HAP-1 (cell line): ENCODE measurements at regions not wholly inside any gene's neighbourhood (a gene's known extent, or its start where the extent isn't known, plus 50 kb on each side); places are given as distances from the start of the nearest gene placed in this dataset.
"Not testable (repeated sequence)": the region's sequence is repeated elsewhere in the genome, so short reads cannot be mapped to it uniquely, and the experiment has no call there.

ENCODE experiments used
- DNase-seq, 2 experiments: peaks; one replicate each; pipeline ENCODE4 v3.0.0-alpha.2; 2016 to 2020; ENCODE audit warnings: low spot score in 2 of 2
- H3K27me3 ChIP-seq: fragments of 250-450 bp; sonication (Bioruptor Pico); 2 replicates; pipeline ENCODE4 v1.5.1; 2020; ENCODE audit warnings: low read depth, mild to moderate bottlenecking, moderate library complexity
- H3K36me3 ChIP-seq: fragments of 250-450 bp; sonication (Bioruptor Pico); replicated peaks from 2 replicates; pipeline ENCODE4 v1.5.1; 2020; ENCODE audit warnings: mild to moderate bottlenecking
- H3K4me1 ChIP-seq: fragments of 250-450 bp; sonication (Bioruptor Pico); 2 replicates; pipeline ENCODE4 v1.5.1; 2020; ENCODE audit warnings: mild to moderate bottlenecking
- H3K4me3 ChIP-seq: fragments of 250-450 bp; sonication (Bioruptor Pico); 2 replicates; pipeline ENCODE4 v1.5.1; 2020; ENCODE audit warnings: mild to moderate bottlenecking, moderate library complexity
- H3K9me3 ChIP-seq: fragments of 250-450 bp; sonication (Bioruptor Pico); 2 replicates; pipeline ENCODE4 v1.5.1; 2020; ENCODE audit warnings: mild to moderate bottlenecking, moderate library complexity
- in situ Hi-C: fragments of 300-500 bp; cut with MboI; formaldehyde crosslinking; loops from 3 replicates; pipeline ENCODE4 v1.14.3; 2020; ENCODE audit warnings: low sequenced_read_pairs, inconsistent platforms, mixed read lengths

DNA sequence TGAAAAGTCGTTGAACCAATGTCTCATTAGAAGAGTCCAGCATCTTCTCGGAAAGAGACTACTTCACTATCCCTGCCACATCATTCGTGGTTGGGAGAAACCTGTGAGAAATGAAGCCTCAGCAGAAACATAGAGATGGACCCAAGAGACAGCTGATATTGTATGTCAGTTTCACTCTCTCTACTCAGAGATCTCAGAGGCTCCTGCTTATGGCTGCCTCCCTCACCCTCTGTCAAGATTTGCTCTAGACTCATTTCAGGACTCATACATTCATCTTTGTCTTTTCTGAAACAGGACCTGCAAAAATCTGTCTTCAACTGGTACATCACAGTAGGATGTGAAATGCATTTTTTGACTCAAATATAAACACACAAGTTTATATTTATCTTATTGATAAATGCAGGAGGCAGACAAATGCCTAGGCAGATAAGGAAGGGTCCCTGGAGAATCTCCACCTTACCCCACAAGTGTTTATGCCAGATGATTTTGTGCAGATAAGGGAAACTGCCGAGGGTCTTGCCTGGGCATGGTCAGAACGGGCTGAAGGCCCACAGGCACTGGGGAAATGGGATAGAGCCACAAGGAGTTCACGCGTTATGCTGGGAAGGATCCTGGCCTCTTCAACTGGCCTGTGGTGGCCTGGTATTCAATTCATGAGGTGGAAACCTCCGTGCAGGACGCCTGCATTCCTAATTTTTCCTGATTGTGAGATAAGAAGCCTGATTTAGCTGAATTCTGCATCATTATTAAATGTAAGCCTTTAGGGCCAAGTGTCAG lies 1834.0 kb upstream of the PCDH20 start:
- H3K4me1 ChIP-seq: no peaks in the 10 kb centered on the region
- no peak overlapping the region for H3K4me3 ChIP-seq
- no peaks in the 10 kb centered on the region for H3K27me3 ChIP-seq
- H3K36me3 ChIP-seq: no peaks in the 10 kb centered on the region
- in situ Hi-C loops: no loop called here
- no peaks in the 10 kb centered on the region for H3K9me3 ChIP-seq
- no peak for DNase-seq

DNA sequence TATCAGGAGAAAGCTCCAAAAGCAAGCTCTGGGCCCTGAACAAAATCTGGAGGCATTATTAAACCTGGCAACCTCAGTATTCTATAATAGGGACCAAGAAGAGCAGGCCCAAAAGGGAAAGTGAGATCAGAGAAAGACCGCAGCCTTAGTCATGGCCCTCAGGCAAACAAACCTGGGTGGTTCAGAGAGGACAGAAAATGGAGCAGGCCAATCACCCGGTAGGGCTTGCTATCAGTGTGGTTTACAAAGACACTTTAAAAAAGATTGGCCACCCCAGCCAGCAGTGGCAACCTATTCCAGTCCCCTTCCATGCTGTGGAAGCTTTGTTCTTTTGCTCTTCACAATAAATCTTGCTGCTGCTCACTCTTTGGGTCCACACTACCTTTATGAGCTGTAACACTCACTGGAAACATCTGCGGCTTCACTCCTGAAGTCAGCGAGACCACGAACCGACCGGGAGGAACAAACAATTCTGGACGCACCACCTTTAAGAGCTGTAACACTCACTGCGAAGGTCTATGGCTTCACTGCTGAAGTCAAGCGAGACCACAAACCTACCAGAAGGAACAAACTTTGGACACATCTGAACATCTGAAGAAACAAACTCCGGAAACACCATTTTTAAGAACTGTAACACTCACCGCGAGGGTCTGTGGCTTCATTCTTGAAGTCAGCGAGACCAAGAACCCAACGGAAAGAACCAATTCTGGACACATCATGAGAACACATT lies 1821.2 kb upstream of the PCDH20 start:
- H3K4me3 ChIP-seq, H3K27me3 ChIP-seq, H3K9me3 ChIP-seq, H3K36me3 ChIP-seq, DNase-seq, in situ Hi-C loops, H3K4me1 ChIP-seq: not testable (repeated sequence)

- H3K27me3 ChIP-seq, in situ Hi-C loops, H3K36me3 ChIP-seq, DNase-seq, H3K4me1 ChIP-seq, H3K9me3 ChIP-seq, H3K4me3 ChIP-seq: not testable (repeated sequence)
Measured at GRCh38 chr13:63218596-63218995, 1802.9 kb upstream of the PCDH20 start.

GRCh38 chr13:63209330-63210017 lies 1793.8 kb upstream of the PCDH20 start:
- H3K4me1 ChIP-seq: no peaks in the 10 kb centered on the region
- H3K27me3 ChIP-seq: no peaks in the 10 kb centered on the region
- no peak overlapping the region for H3K4me3 ChIP-seq
- in situ Hi-C loops: no loop called here
- H3K9me3 ChIP-seq: no peaks in the 10 kb centered on the region
- no peak for DNase-seq
- H3K36me3 ChIP-seq: no peaks in the 10 kb centered on the region

DNA sequence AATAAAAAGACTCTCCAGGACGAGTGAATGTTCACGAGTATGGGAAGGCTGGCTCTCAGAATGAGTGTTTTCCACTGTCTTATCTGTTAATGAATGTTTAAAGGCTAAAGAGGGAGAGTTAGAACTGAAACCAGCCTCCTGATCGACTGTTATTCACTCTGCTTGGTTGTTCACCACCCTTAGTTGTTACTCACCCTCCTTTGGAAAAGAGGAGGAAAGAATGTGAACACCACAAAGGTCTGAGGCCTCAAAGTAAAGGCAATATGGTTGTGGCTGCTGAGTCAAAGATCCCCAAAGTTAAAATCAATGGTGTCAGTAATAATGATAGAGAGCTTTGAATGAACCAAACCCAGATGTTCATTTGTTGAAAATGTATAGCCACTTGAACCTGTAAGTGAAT lies 1793.2 kb upstream of the PCDH20 start:
- Histone ChIP-seq H3K27me3 (no peaks in the 10 kb centered on the region), H3K36me3 (no peaks in the 10 kb centered on the region), H3K4me1 (no peaks in the 10 kb centered on the region), H3K9me3 (no peaks in the 10 kb centered on the region), H3K4me3 (no peak overlapping the region)
- DNase-seq: no peak
- in situ Hi-C loops: no loop called here

DNA sequence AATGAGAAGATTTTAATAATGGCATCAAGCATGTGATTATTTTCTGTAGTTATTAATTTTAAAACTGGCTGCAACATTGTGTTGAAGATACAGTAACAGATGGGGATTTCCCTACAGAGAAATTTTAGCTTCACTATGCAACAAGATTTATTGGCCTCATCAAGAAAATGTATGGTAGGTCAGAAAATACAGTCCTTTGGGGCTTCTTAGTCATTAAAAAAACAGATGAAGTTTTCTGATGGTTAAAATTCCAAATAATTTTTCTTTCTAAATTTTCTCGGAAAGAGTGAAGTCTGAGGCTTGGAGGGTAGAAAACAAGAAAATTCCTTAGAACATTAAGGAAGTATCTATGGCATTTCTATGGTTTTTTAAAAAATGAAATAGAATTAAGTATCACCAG lies 1790.8 kb upstream of the PCDH20 start:
- no peak for DNase-seq
- H3K36me3 ChIP-seq: no peaks in the 10 kb centered on the region
- H3K4me3 ChIP-seq: no peak overlapping the region
- in situ Hi-C loops: no loop called here
- no peaks in the 10 kb centered on the region for H3K27me3 ChIP-seq
- no peaks in the 10 kb centered on the region for H3K9me3 ChIP-seq
- no peaks in the 10 kb centered on the region for H3K4me1 ChIP-seq

DNA sequence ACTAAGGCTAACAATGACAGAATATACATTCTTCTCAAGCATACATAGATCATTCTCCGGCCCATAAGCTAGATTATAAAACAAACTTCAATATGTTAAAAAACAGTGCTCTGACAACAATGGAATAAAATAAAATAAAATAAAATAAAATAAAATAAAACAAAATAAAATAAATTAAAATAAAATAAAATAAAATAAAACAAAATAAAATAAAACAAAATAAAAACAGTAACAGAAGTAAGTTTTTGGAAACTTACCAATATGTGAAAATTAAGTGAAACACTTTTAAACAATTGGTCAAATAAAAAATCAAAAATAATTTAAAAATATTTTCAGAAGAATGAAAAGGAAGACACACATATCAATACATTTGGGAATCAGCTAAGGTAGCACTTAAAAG lies 1785.8 kb upstream of the PCDH20 start:
- Histone ChIP-seq H3K4me3 (no peak overlapping the region), H3K27me3 (no peaks in the 10 kb centered on the region), H3K9me3 (no peaks in the 10 kb centered on the region), H3K36me3 (no peaks in the 10 kb centered on the region), H3K4me1 (no peaks in the 10 kb centered on the region)
- DNase-seq: no peak
- in situ Hi-C loops: no loop called here

DNA sequence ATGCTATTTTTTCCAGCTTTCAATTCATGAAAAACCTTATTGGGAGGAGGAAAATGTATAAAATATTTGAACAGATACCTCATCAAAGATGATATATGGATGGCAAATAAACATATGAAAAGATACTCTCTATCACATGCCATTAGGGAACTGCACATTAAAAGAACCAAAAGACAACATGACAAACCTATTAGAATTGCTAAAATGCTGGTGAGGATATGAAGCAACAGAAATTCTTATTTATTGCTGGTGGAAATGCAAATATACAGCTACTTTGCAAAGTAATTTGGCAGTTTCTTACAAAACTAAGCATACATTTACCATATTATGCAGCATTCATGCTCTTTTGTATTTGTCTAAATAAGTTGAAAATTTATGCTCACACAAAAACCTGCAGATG lies 1783.9 kb upstream of the PCDH20 start:
- Histone ChIP-seq H3K36me3 (no peaks in the 10 kb centered on the region), H3K27me3 (no peaks in the 10 kb centered on the region), H3K4me1 (no peaks in the 10 kb centered on the region), H3K9me3 (no peaks in the 10 kb centered on the region), H3K4me3 (no peak overlapping the region)
- no peak for DNase-seq
- in situ Hi-C loops: no loop called here

DNA sequence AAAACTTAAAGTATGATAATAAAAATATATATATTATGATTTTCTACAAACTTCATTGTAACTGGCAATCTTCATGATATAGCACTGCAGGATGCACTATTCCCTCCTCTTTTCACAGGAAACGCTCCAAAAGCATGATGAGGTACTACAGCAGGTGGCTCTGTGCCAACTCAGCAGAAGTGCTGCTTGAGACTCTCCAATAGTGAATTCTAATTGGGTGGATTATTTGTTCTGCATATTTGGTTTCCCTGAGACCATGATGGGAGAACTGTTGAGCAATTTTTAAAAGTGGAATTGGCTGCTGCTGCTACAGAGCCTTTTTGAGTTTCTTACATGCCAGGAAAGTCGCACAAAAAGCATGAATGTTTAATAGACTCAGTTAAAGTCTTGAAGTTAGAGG lies 1782.4 kb upstream of the PCDH20 start:
- DNase-seq: no peak
- H3K27me3 ChIP-seq: no peaks in the 10 kb centered on the region
- no peaks in the 10 kb centered on the region for H3K36me3 ChIP-seq
- H3K9me3 ChIP-seq: no peaks in the 10 kb centered on the region
- in situ Hi-C loops: no loop called here
- no peak overlapping the region for H3K4me3 ChIP-seq
- H3K4me1 ChIP-seq: no peaks in the 10 kb centered on the region

DNA sequence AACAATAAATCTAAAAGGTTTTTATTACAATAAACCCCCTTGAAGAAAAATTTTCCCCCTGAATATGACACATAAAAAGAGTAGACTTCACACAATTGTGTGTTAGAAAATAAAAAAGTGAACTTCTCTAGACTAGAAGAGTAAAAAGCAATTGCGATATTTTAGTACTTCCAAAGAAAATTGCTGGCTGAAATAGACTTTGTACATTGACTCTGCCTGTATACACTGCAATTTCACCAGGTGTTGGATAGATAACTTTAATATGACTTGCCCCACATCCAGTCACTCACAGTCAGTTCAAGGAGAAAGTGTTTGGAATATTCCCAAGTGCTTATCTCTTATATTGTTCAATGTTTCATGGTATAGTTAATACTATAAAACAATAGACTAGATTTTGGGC lies 1780.1 kb upstream of the PCDH20 start:
- in situ Hi-C loops: no loop called here
- H3K4me3 ChIP-seq: no peak overlapping the region

DNA sequence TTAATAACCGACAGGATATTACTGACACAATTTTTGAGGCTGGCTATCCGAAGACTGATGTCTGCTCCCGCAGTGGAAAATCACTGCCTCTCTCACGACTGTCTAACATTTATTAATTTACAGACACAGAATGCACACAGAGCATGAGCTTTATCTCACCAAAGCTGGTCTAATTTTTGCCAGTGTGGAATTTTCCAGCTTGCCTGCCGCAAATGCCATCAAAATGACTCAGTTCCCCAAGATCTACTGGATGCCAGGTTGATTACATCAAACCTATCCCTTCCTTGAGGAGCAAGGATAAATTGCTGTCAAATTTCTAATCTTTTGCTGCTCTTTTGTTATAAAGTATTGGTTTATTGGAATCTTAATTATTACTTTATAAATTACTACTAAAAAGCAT lies 1775.1 kb upstream of the PCDH20 start:
- in situ Hi-C loops: no loop called here
- Histone ChIP-seq H3K36me3 (no peaks in the 10 kb centered on the region), H3K4me1 (no peaks in the 10 kb centered on the region), H3K9me3 (no peaks in the 10 kb centered on the region), H3K27me3 (no peaks in the 10 kb centered on the region), H3K4me3 (no peak overlapping the region)
- DNase-seq: no peak

More for the DNA sequence above, 1780.1 kb upstream of the PCDH20 start:
- no peak for DNase-seq
- Histone ChIP-seq H3K9me3 (no peaks in the 10 kb centered on the region), H3K4me1 (no peaks in the 10 kb centered on the region), H3K36me3 (no peaks in the 10 kb centered on the region), H3K27me3 (no peaks in the 10 kb centered on the region)

DNA sequence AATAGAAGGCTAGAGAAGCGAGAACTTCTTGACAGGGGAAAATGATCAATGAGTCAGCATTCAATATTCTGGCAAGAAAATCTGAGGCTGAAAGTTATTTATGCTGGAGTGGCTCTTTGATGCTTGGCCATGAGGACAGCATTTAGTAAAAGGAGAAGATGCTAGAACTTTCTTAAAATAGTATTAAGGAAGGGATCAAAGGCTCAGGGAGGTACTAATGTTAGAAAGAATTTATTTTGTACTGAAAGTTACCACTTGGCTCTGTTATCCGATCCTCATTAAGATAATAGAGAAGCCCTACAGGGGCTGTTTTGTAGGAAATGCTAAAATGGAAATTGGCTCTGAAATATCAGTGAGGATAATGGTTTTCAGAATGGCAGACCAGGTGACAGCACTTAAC lies 1774.6 kb upstream of the PCDH20 start:
- DNase-seq: no peak
- in situ Hi-C loops: no loop called here

GRCh38 chr13:63189712-63190111 lies 1774.1 kb upstream of the PCDH20 start:
- no peaks in the 10 kb centered on the region for H3K4me1 ChIP-seq
- no peaks in the 10 kb centered on the region for H3K27me3 ChIP-seq
- DNase-seq: no peak
- no peak overlapping the region for H3K4me3 ChIP-seq
- no peaks in the 10 kb centered on the region for H3K9me3 ChIP-seq
- no peaks in the 10 kb centered on the region for H3K36me3 ChIP-seq
- in situ Hi-C loops: no loop called here

More for the DNA sequence above, 1774.6 kb upstream of the PCDH20 start:
- Histone ChIP-seq H3K9me3 (no peaks in the 10 kb centered on the region), H3K4me3 (no peak overlapping the region), H3K4me1 (no peaks in the 10 kb centered on the region), H3K27me3 (no peaks in the 10 kb centered on the region), H3K36me3 (no peaks in the 10 kb centered on the region)

DNA sequence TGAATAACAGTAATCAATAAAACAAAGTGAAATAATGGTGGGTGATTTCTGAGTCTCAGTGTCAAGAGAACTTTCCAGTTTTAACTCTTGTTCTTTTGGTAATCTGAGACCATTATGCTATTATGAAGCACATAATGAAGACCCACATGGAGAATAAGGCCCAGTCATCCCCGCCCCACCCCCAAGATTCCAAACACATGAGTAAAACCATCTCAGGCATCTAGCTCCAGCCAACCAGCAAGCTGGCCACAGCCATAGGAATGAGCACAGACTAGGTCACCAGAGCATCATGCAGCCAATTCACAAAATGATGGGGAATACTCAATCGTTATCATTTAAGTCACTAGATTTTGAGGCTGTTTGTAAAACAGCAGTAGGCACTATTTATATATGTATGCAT lies 1769.0 kb upstream of the PCDH20 start:
- in situ Hi-C loops: no loop called here
- DNase-seq: peak; percentile 4 to 60
- no peak overlapping the region for H3K4me3 ChIP-seq
- no peaks in the 10 kb centered on the region for H3K36me3 ChIP-seq
- no peaks in the 10 kb centered on the region for H3K9me3 ChIP-seq
- no peaks in the 10 kb centered on the region for H3K27me3 ChIP-seq
- H3K4me1 ChIP-seq: no peaks in the 10 kb centered on the region
